Heart right ventricle (tissue), 16 donors: ENCODE measurements at regions not wholly inside any gene's neighbourhood (a gene's known extent, or its start where the extent isn't known, plus 50 kb on each side); places are given as distances from the start of the nearest gene placed in this dataset.

Experiments
- ATAC-seq, 8 donors: fragments of 200-7000 bp; cut with Tn5 transposase; one replicate each; pipeline ENCODE4 v1.9.1; 2020; ENCODE audit warnings: mild to moderate bottlenecking in 8 of 8, moderate library complexity in 8 of 8, moderate number of reproducible peaks in 1 of 8
- DNase-seq, 2 donors: peaks; one replicate each; pipeline ENCODE4 v3.0.0-alpha.2; 2020
- H3K27ac ChIP-seq, 10 donors: fragments of 200-600 bp; sonication (generic) in 2 of 10; one replicate each; pipeline versions ENCODE4 v1.5.0 to v1.8.0; 2020 to 2022; ENCODE audit warnings: mild to moderate bottlenecking in 3 of 10
- H3K27me3 ChIP-seq, 7 donors: fragments of 200-600 bp; one replicate each; pipeline ENCODE4 v1.8.0; 2021 to 2022; ENCODE audit warnings: mild to moderate bottlenecking in 2 of 7
- H3K36me3 ChIP-seq, 9 donors: fragments of 200-600 bp; sonication (generic) in 1 of 9; one replicate each; pipeline versions ENCODE4 v1.5.0 to v1.8.0; 2020 to 2022; ENCODE audit warnings: mild to moderate bottlenecking in 2 of 9
- H3K4me1 ChIP-seq, 9 donors: fragments of 200-600 bp; sonication (generic) in 1 of 9; one replicate each; pipeline versions ENCODE4 v1.5.0 to v1.8.0; 2020 to 2022; ENCODE audit warnings: mild to moderate bottlenecking in 4 of 9
- H3K4me3 ChIP-seq, 10 donors: fragments of 200-600 bp; sonication (generic) in 2 of 10; one replicate each; pipeline versions ENCODE4 v1.5.0 to v1.8.0; 2020 to 2022; ENCODE audit warnings: mild to moderate bottlenecking in 7 of 10, moderate library complexity in 2 of 10
- H3K9me3 ChIP-seq, 11 donors: fragments of 200-600 bp in 10 of 11; sonication (generic) in 2 of 11; one replicate each; pipeline versions ENCODE4 v1.5.0 to v1.8.0; 2013 to 2022; ENCODE audit warnings: mild to moderate bottlenecking in 2 of 11, control low read depth in 1 of 11, moderate library complexity in 1 of 11
- CTCF ChIP-seq, 9 donors: fragments of 200-600 bp; sonication (generic) in 2 of 9; IDR thresholded peaks; one replicate each; pipeline versions ENCODE4 v1.5.0 to v1.8.0; 2021 to 2022; ENCODE audit warnings: antibody characterized with exemption in 9 of 9, mild to moderate bottlenecking in 5 of 9, moderate library complexity in 1 of 9
- WGBS, 2 donors: extraction: QIAGEN DNeasy Blood & Tissue Kit; methylation state at CpG; one replicate each; pipeline ENCODE4 v1.1.7; 2013; ENCODE audit warnings: inconsistent platforms in 1 of 2; 5-methylcytosine and 5-hydroxymethylcytosine counted together
- intact Hi-C, 10 donors: fragments of 100-400 bp; cut with DNase I; formaldehyde crosslinking; loops; one replicate each; pipeline versions ENCODE4 v1.11.1 to v1.14.2; 2022
- donor health status: Arrhythmogenic right ventricular cardiomyopathy.
- donor health status: ischemic (EF 13 %, LVEDD 7.1; RV severe dilation, severe dysfunction).
- donor health status: healthy with polysubstance abuse.
- donor health status: DM: no; HTN: yes; CAD: no.
- donor health status: DM: no; HTN: no; CAD: no.
- donor health status: ischemic (EF 25% LVEDD 6.9; RV normal size, moderate dysfunction).
- donor health status: ischemic (EF 25% LVEDD 5.7; RV mildly dilated, moderate dysfunction).
- donor health status: healthy.
- donor health status: DM: yes; HTN: yes; CAD: no.
- donor health status: Ischemic cardiomyopathy.
- donor health status: ischemic (EF 35%, LVEDD 5.7; RV mildly dilated, moderate dysfunction).
- donor health status: nonischemic (EF 11% LVEDD 7.7; RV severe dilation, severe dysfunction).
- donor health status: DM: yes; HTN: yes; CAD: no.
- donor health status: PGD.
- donor health status: ischemic (EF 29% LVEDD 5.4; RV normal size, mild dysfunction).
- donor health status: nonischemic (EF 23%, LVEDD 6.1; RV moderate dilation, normal function).

GRCh38 chr12:19002216-19002615 lies 127.3 kb upstream of the PLEKHA5 start:
- 80 to 89% methylated on average over 3 of the region's 3 CpGs for WGBS, 2 donors
- H3K9me3 ChIP-seq: no peaks in the 10 kb centered on the region
- no peaks in the 10 kb centered on the region for H3K36me3 ChIP-seq
- TF ChIP-seq CTCF (IDR thresholded peaks at IDR 0.05): no peak
- intact Hi-C loops: no loop called here
- no peak overlapping the region for H3K27ac ChIP-seq
- no peaks in the 10 kb centered on the region for H3K27me3 ChIP-seq
- H3K4me3 ChIP-seq: no peak overlapping the region
- ATAC-seq: no peak
- H3K4me1 ChIP-seq: no peaks in the 10 kb centered on the region
- DNase-seq: no peak

- H3K36me3 ChIP-seq: no peaks in the 10 kb centered on the region
- no peak overlapping the region for H3K4me3 ChIP-seq
- no peaks in the 10 kb centered on the region for H3K9me3 ChIP-seq
- ATAC-seq (no peak), DNase-seq (no peak)
- H3K4me1 ChIP-seq: no peaks in the 10 kb centered on the region
- intact Hi-C loops: no loop called here
- no peak overlapping the region for H3K27ac ChIP-seq
- no peak for TF ChIP-seq CTCF (IDR thresholded peaks at IDR 0.05)
- 44 to 49% methylated on average over 2 of the region's 2 CpGs for WGBS, 2 donors
- H3K27me3 ChIP-seq: no peaks in the 10 kb centered on the region
Observed at GRCh38 chr12:19003141-19003540, 126.4 kb upstream of the PLEKHA5 start.

GRCh38 chr12:19003987-19004619 lies 125.4 kb upstream of the PLEKHA5 start:
- Histone ChIP-seq H3K4me3 (no peak overlapping the region), H3K27ac (no peak overlapping the region), H3K36me3 (no peaks in the 10 kb centered on the region), H3K9me3 (no peaks in the 10 kb centered on the region), H3K4me1 (no peaks in the 10 kb centered on the region), H3K27me3 (no peaks in the 10 kb centered on the region)
- 64 to 67% methylated on average over 4 of the region's 4 CpGs for WGBS, 2 donors
- TF ChIP-seq CTCF (IDR thresholded peaks at IDR 0.05): no peak
- DNase-seq (no peak), ATAC-seq (no peak)
- intact Hi-C loops: no loop called here

- DNase-seq: no peak
- TF ChIP-seq CTCF (IDR thresholded peaks at IDR 0.05): no peak
- 80% methylated on average over 4 of the region's 4 CpGs for WGBS, 2 donors
- intact Hi-C loops: no loop called here
- no peak overlapping the region for H3K27ac ChIP-seq
- no peaks in the 10 kb centered on the region for H3K4me1 ChIP-seq
- no peaks in the 10 kb centered on the region for H3K27me3 ChIP-seq
- ATAC-seq: no peak
- H3K4me3 ChIP-seq: no peak overlapping the region
- H3K36me3 ChIP-seq: no peaks in the 10 kb centered on the region
- no peaks in the 10 kb centered on the region for H3K9me3 ChIP-seq
Observed at GRCh38 chr12:19005257-19005801, 124.2 kb upstream of the PLEKHA5 start.
